ENCODE measurements at regions not wholly inside any gene's neighbourhood (a gene's known extent, or its start where the extent isn't known, plus 50 kb on each side); places are given as distances from the start of the nearest gene placed in this dataset.
A peak's percentile ranks its signal among the peaks of the same experiment; 100 is the strongest.
"Not testable (repeated sequence)": the region's sequence is repeated elsewhere in the genome, so short reads cannot be mapped to it uniquely, and the experiment has no call there.

DNA sequence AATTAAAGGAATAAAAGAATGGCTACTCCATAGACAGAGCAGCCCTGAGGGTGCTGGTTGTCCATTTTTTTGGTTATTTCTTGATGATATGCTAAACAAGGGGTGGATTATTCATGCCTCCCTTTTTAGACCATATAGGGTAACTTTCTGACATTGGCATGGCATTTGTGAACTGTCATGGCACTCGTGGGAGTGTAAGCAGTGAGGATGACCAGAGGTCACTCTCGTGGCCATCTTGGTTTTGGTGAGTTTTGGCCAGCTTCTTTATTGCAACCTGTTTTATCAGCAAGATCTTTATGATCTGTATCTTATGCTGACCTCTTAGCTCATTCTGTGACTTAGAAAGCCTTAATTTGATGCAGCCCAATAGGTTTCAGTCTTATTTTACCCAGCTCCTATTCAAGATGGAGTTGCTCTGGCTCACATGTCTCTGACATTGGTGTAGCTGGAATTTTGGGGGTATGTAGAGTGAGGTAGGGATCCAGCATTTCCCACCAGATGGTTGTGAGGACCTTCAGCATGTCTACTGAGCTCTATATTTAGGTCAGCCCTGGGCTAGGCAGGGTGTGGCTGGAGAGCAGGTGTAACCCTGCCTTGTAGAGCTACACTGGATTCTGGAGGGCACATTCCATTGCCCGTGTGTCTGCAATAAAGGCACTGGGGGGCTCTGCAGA lies 103.5 kb upstream of the SLC38A2 start:
- TF ChIP-seq EMX1 (CRISPR knock-in tag; IDR thresholded peaks at IDR 0.05) (no peak), TEAD4 (CRISPR knock-in tag; IDR thresholded peaks at IDR 0.05) (no peak), NFE2L1 (CRISPR knock-in tag; IDR thresholded peaks at IDR 0.05) (no peak), ZNF138 (CRISPR knock-in tag; conservative IDR thresholded peaks at IDR 0.05) (no peak), ZNF671 (CRISPR knock-in tag; IDR thresholded peaks at IDR 0.05) (no peak), OVOL2 (CRISPR knock-in tag; IDR thresholded peaks at IDR 0.05; ENCODE audit: borderline replicate concordance) (no peak), ELF4 (CRISPR knock-in tag; IDR thresholded peaks at IDR 0.05; ENCODE audit: low read depth) (no peak)
- TF ChIP-seq, protein P1, sequence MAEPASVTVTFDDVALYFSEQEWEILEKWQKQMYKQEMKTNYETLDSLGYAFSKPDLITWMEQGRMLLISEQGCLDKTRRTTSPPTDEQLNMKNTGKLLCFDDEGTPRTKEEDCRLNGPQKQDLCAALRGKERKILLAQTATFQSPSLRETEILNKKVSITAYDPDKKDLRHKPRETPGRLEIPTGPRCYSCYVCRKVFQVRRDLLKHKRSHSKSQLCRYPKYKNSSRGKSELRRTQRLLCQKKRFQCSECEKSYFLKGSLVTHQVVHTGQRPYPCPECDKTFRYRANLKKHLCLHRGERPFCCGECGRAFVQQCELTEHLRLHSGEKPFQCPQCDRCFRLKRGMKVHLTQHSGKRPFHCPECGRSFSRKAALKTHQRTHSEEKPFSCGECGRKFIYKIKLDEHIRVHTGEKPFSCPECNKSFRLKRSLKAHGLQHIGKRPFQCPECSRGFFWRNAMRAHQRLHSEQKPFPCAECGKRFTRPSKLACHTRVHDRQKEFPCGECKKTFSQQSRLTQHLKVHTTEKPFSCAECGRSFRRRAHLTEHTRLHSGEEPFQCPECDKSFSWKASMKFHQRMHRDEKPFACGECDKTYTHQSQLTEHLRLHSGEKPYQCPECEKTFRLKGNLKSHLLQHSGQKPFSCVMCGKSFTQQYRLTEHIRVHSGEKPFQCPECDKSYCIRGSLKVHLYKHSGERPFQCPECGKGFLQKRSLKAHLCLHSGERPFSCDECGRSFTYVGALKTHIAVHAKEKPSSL (CRISPR knock-in tag; conservative IDR thresholded peaks at IDR 0.05), result no peak
- TF ChIP-seq, protein P2, sequence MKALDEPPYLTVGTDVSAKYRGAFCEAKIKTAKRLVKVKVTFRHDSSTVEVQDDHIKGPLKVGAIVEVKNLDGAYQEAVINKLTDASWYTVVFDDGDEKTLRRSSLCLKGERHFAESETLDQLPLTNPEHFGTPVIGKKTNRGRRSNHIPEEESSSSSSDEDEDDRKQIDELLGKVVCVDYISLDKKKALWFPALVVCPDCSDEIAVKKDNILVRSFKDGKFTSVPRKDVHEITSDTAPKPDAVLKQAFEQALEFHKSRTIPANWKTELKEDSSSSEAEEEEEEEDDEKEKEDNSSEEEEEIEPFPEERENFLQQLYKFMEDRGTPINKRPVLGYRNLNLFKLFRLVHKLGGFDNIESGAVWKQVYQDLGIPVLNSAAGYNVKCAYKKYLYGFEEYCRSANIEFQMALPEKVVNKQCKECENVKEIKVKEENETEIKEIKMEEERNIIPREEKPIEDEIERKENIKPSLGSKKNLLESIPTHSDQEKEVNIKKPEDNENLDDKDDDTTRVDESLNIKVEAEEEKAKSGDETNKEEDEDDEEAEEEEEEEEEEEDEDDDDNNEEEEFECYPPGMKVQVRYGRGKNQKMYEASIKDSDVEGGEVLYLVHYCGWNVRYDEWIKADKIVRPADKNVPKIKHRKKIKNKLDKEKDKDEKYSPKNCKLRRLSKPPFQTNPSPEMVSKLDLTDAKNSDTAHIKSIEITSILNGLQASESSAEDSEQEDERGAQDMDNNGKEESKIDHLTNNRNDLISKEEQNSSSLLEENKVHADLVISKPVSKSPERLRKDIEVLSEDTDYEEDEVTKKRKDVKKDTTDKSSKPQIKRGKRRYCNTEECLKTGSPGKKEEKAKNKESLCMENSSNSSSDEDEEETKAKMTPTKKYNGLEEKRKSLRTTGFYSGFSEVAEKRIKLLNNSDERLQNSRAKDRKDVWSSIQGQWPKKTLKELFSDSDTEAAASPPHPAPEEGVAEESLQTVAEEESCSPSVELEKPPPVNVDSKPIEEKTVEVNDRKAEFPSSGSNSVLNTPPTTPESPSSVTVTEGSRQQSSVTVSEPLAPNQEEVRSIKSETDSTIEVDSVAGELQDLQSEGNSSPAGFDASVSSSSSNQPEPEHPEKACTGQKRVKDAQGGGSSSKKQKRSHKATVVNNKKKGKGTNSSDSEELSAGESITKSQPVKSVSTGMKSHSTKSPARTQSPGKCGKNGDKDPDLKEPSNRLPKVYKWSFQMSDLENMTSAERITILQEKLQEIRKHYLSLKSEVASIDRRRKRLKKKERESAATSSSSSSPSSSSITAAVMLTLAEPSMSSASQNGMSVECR (CRISPR knock-in tag; IDR thresholded peaks at IDR 0.05; ENCODE audit: borderline replicate concordance), result no peak
- TF ChIP-seq, protein P3, sequence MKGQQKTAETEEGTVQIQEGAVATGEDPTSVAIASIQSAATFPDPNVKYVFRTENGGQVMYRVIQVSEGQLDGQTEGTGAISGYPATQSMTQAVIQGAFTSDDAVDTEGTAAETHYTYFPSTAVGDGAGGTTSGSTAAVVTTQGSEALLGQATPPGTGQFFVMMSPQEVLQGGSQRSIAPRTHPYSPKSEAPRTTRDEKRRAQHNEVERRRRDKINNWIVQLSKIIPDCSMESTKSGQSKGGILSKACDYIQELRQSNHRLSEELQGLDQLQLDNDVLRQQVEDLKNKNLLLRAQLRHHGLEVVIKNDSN (CRISPR knock-in tag; IDR thresholded peaks at IDR 0.05), result no peak
- TF ChIP-seq, protein P4, sequence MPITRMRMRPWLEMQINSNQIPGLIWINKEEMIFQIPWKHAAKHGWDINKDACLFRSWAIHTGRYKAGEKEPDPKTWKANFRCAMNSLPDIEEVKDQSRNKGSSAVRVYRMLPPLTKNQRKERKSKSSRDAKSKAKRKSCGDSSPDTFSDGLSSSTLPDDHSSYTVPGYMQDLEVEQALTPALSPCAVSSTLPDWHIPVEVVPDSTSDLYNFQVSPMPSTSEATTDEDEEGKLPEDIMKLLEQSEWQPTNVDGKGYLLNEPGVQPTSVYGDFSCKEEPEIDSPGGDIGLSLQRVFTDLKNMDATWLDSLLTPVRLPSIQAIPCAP (CRISPR knock-in tag; IDR thresholded peaks at IDR 0.05), result no peak
- Mint-ChIP-seq H3K4me1 (peaks cover 10% of the 10 kb centered on the region), H3K27me3 (ENCODE audit: low read depth) (no peaks in the 10 kb centered on the region), H3K36me3 (no peaks in the 10 kb centered on the region), H3K27ac (no peak overlapping the region), H3K4me3 (no peak overlapping the region), H3K9me3 (no peaks in the 10 kb centered on the region)
- DNase-seq (ENCODE audit: low spot score) (no peak), ATAC-seq (no peak)
- CTCF ChIA-PET, result no interaction called here
- POLR2A ChIA-PET, result no interaction called here

DNA sequence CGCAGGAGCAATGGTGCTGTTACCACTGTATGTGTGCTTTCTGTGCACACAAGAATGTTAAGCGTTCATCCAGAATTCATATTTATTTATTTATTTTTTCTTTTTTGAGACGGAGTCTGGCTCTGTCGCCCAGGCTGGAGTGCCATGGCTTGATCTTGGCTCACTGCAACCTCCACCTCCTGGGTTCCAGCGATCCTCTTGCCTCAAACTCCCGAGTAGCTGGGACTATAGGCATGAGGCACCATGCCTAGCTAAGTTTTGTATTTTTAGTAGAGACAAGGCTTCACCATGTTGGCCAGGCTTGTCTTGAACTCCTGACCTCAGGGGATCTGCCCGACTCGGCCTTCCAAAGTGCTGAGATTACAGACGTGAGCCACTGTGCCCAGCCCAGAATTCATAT lies 101.8 kb upstream of the SLC38A2 start:
- H3K36me3 Mint-ChIP-seq, H3K4me3 Mint-ChIP-seq, CTCF ChIA-PET: not testable (repeated sequence)

DNA sequence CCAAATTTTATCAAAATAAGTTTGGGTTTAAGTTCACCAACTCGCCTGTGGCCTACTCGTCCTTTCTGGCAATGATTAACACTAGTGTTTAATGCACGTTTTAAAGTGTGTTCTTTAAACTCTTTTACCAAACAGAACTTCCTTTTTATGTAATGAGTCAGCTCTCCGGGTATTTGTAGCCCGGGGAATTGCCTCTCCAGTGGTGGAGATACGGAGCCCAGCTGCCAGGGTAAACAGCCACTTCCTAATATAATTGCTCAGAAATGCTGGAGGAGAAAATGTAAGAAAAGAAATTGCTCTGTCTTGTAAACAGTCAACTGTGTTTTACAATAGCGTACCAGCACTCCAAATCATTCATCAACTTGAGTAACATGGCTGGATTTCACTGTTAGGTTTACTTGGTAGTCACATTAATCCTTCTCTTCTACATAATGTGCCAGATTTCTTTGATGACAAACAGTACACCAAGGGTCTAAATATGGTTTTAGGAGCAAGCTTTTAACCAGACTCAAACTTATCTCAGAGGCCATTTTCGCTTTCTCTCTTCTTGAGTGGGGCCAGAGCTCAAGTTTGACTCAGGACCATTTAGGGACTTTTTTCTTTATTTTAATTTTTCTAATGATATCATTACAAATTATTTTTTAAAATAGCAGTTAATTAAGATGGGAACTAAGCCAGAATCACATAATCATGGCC lies 101.2 kb upstream of the SLC38A2 start:
- H3K9me3 Mint-ChIP-seq, result no peaks in the 10 kb centered on the region

More for the DNA sequence above, 101.8 kb upstream of the SLC38A2 start:
- H3K27ac Mint-ChIP-seq; H3K9me3 Mint-ChIP-seq; DNase-seq (ENCODE audit: low spot score); ATAC-seq; POLR2A ChIA-PET; H3K27me3 Mint-ChIP-seq (ENCODE audit: low read depth): not testable (repeated sequence)
- H3K4me1 Mint-ChIP-seq, result peaks cover 18% of the 10 kb centered on the region

More for the DNA sequence above, 101.2 kb upstream of the SLC38A2 start:
- CTCF ChIA-PET, result no interaction called here
- Mint-ChIP-seq H3K36me3 (no peaks in the 10 kb centered on the region), H3K4me3 (no peak overlapping the region), H3K4me1 (peaks cover 18% of the 10 kb centered on the region), H3K27me3 (ENCODE audit: low read depth) (no peaks in the 10 kb centered on the region), H3K27ac (peak overlapping the region; percentile 73)
- DNase-seq (ENCODE audit: low spot score) (no peak), ATAC-seq (peak; percentile 53; the same call in 1 of the 2 replicates)
- POLR2A ChIA-PET, result no interaction called here
- TF ChIP-seq, protein P5, sequence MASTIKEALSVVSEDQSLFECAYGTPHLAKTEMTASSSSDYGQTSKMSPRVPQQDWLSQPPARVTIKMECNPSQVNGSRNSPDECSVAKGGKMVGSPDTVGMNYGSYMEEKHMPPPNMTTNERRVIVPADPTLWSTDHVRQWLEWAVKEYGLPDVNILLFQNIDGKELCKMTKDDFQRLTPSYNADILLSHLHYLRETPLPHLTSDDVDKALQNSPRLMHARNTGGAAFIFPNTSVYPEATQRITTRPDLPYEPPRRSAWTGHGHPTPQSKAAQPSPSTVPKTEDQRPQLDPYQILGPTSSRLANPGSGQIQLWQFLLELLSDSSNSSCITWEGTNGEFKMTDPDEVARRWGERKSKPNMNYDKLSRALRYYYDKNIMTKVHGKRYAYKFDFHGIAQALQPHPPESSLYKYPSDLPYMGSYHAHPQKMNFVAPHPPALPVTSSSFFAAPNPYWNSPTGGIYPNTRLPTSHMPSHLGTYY (CRISPR knock-in tag; IDR thresholded peaks at IDR 0.05), result no peak
- TF ChIP-seq, protein P6, sequence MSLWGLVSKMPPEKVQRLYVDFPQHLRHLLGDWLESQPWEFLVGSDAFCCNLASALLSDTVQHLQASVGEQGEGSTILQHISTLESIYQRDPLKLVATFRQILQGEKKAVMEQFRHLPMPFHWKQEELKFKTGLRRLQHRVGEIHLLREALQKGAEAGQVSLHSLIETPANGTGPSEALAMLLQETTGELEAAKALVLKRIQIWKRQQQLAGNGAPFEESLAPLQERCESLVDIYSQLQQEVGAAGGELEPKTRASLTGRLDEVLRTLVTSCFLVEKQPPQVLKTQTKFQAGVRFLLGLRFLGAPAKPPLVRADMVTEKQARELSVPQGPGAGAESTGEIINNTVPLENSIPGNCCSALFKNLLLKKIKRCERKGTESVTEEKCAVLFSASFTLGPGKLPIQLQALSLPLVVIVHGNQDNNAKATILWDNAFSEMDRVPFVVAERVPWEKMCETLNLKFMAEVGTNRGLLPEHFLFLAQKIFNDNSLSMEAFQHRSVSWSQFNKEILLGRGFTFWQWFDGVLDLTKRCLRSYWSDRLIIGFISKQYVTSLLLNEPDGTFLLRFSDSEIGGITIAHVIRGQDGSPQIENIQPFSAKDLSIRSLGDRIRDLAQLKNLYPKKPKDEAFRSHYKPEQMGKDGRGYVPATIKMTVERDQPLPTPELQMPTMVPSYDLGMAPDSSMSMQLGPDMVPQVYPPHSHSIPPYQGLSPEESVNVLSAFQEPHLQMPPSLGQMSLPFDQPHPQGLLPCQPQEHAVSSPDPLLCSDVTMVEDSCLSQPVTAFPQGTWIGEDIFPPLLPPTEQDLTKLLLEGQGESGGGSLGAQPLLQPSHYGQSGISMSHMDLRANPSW (CRISPR knock-in tag; conservative IDR thresholded peaks at IDR 0.05; ENCODE audit: low read depth), result no peak
- peak; percentile 66; the same call in 1 of the 2 replicates for TF ChIP-seq GABPB1 (CRISPR knock-in tag; IDR thresholded peaks at IDR 0.05)

Data from WTC11 (cell line).